Activated T-helper 1 cell treated with anti-CD3 and anti-CD28 coated beads, Interleukin-12 subunit alpha, Interleukin-12 subunit beta, Interleukin-2, Interleukin-4 antibody, amounts not matched to agents 30 ng/mL and 10 ng/mL and 1 ng/mL, durations not matched to agents 14 hours and 24 hours and 36 hours (primary cell): ENCODE measurements at regions not wholly inside any gene's neighbourhood (a gene's known extent, or its start where the extent isn't known, plus 50 kb on each side); places are given as distances from the start of the nearest gene placed in this dataset.
"Not testable (repeated sequence)": the region's sequence is repeated elsewhere in the genome, so short reads cannot be mapped to it uniquely, and the experiment has no call there.

Source experiments
- DNase-seq: peaks from one replicate; pipeline ENCODE4 v3.0.0; 2021; ENCODE audit warnings: low spot score
- H3K27ac Mint-ChIP-seq: one replicate; pipeline ENCODE4 v1.8.0; 2021; ENCODE audit warnings: mild to moderate bottlenecking, mixed read lengths
- H3K27me3 Mint-ChIP-seq: one replicate; pipeline ENCODE4 v1.8.0; 2022; ENCODE audit warnings: mild to moderate bottlenecking, moderate library complexity, mixed read lengths; ENCODE audit not compliant: insufficient read depth
- H3K36me3 Mint-ChIP-seq: one replicate; pipeline ENCODE4 v1.8.0; 2021; ENCODE audit warnings: low read depth, mixed read lengths
- H3K4me1 Mint-ChIP-seq: one replicate; pipeline ENCODE4 v1.8.0; 2021; ENCODE audit warnings: low read depth, mixed read lengths
- H3K4me3 Mint-ChIP-seq: one replicate; pipeline ENCODE4 v1.8.0; 2021; ENCODE audit warnings: mild to moderate bottlenecking, moderate library complexity, mixed read lengths
- H3K9me3 Mint-ChIP-seq: one replicate; pipeline ENCODE4 v1.8.0; 2021; ENCODE audit warnings: mixed read lengths
- intact Hi-C: fragments of 100-400 bp; cut with micrococcal nuclease; formaldehyde crosslinking; loops from one replicate; pipeline ENCODE4 v1.15.1; 2024

GRCh38 chr5:18370531-18370930, 736.3 kb downstream of the TAF11L14 start:
- no peak overlapping the region for H3K27ac Mint-ChIP-seq
- no peak overlapping the region for H3K4me3 Mint-ChIP-seq
- DNase-seq: no peak
- no peaks in the 10 kb centered on the region for H3K9me3 Mint-ChIP-seq
- no peaks in the 10 kb centered on the region for H3K27me3 Mint-ChIP-seq
- intact Hi-C loops: no loop called here
- H3K4me1 Mint-ChIP-seq: no peaks in the 10 kb centered on the region
- H3K36me3 Mint-ChIP-seq: no peaks in the 10 kb centered on the region

- no peak overlapping the region for H3K4me3 Mint-ChIP-seq
- no peaks in the 10 kb centered on the region for H3K9me3 Mint-ChIP-seq
- no peak for DNase-seq
- no peak overlapping the region for H3K27ac Mint-ChIP-seq
- no peaks in the 10 kb centered on the region for H3K27me3 Mint-ChIP-seq
- intact Hi-C loops: no loop called here
- no peaks in the 10 kb centered on the region for H3K4me1 Mint-ChIP-seq
- H3K36me3 Mint-ChIP-seq: no peaks in the 10 kb centered on the region
Observed at GRCh38 chr5:18375641-18376040, 741.4 kb downstream of the TAF11L14 start.

- Mint-ChIP-seq H3K4me3 (no peak overlapping the region), H3K27ac (no peak overlapping the region), H3K4me1 (no peaks in the 10 kb centered on the region), H3K36me3 (no peaks in the 10 kb centered on the region), H3K27me3 (no peaks in the 10 kb centered on the region), H3K9me3 (no peaks in the 10 kb centered on the region)
- intact Hi-C loops: no loop called here
- no peak for DNase-seq
Observed at GRCh38 chr5:18378066-18378465, 743.8 kb downstream of the TAF11L14 start.

GRCh38 chr5:18379189-18379588, 744.9 kb downstream of the TAF11L14 start:
- Mint-ChIP-seq H3K4me1 (no peaks in the 10 kb centered on the region), H3K27me3 (no peaks in the 10 kb centered on the region), H3K27ac (no peak overlapping the region), H3K36me3 (no peaks in the 10 kb centered on the region), H3K9me3 (no peaks in the 10 kb centered on the region), H3K4me3 (no peak overlapping the region)
- DNase-seq: no peak
- intact Hi-C loops: no loop called here

- H3K4me1 Mint-ChIP-seq: no peaks in the 10 kb centered on the region
- no peak overlapping the region for H3K4me3 Mint-ChIP-seq
- DNase-seq: no peak
- no peaks in the 10 kb centered on the region for H3K36me3 Mint-ChIP-seq
- intact Hi-C loops: no loop called here
- no peak overlapping the region for H3K27ac Mint-ChIP-seq
- no peaks in the 10 kb centered on the region for H3K27me3 Mint-ChIP-seq
- no peaks in the 10 kb centered on the region for H3K9me3 Mint-ChIP-seq
Observed at GRCh38 chr5:18380729-18381362, 746.6 kb downstream of the TAF11L14 start.

GRCh38 chr5:18393565-18394442, 759.5 kb downstream of the TAF11L14 start:
- no peaks in the 10 kb centered on the region for H3K4me1 Mint-ChIP-seq
- H3K27me3 Mint-ChIP-seq: no peaks in the 10 kb centered on the region

GRCh38 chr5:18394443-18394804, 760.2 kb downstream of the TAF11L14 start:
- Mint-ChIP-seq H3K36me3 (no peaks in the 10 kb centered on the region), H3K27me3 (no peaks in the 10 kb centered on the region), H3K9me3 (no peaks in the 10 kb centered on the region), H3K4me3 (no peak overlapping the region), H3K27ac (no peak overlapping the region), H3K4me1 (no peaks in the 10 kb centered on the region)
- intact Hi-C loops: loop anchor here (1.0 kb wide), 1 partner anchor 304 kb away; no protein-coding TSS in a partner anchor
- DNase-seq: no peak

More at GRCh38 chr5:18393565-18394442, 759.5 kb downstream of the TAF11L14 start:
- Mint-ChIP-seq H3K36me3 (no peaks in the 10 kb centered on the region), H3K9me3 (no peaks in the 10 kb centered on the region), H3K4me3 (no peak overlapping the region), H3K27ac (no peak overlapping the region)
- peak; percentile 7 for DNase-seq
- intact Hi-C loops: loop anchor here (1.0 kb wide), 1 partner anchor 304 kb away; no protein-coding TSS in a partner anchor

- no peaks in the 10 kb centered on the region for H3K9me3 Mint-ChIP-seq
- H3K27me3 Mint-ChIP-seq: no peaks in the 10 kb centered on the region
- H3K36me3 Mint-ChIP-seq: no peaks in the 10 kb centered on the region
- intact Hi-C loops: no loop called here
- H3K4me1 Mint-ChIP-seq: no peaks in the 10 kb centered on the region
- H3K4me3 Mint-ChIP-seq: no peak overlapping the region
- no peak for DNase-seq
- no peak overlapping the region for H3K27ac Mint-ChIP-seq
Observed at GRCh38 chr5:18395126-18396110, 761.2 kb downstream of the TAF11L14 start.

GRCh38 chr5:18397371-18397770, 763.1 kb downstream of the TAF11L14 start:
- no peak for DNase-seq
- Mint-ChIP-seq H3K4me1 (no peaks in the 10 kb centered on the region), H3K4me3 (no peak overlapping the region), H3K27ac (no peak overlapping the region), H3K9me3 (no peaks in the 10 kb centered on the region), H3K27me3 (no peaks in the 10 kb centered on the region), H3K36me3 (no peaks in the 10 kb centered on the region)
- intact Hi-C loops: no loop called here

GRCh38 chr5:18397891-18398290, 763.6 kb downstream of the TAF11L14 start:
- DNase-seq: no peak
- no peaks in the 10 kb centered on the region for H3K4me1 Mint-ChIP-seq

GRCh38 chr5:18399461-18400327, 765.4 kb downstream of the TAF11L14 start:
- intact Hi-C loops, H3K4me1 Mint-ChIP-seq, H3K4me3 Mint-ChIP-seq, DNase-seq, H3K27ac Mint-ChIP-seq, H3K9me3 Mint-ChIP-seq, H3K27me3 Mint-ChIP-seq, H3K36me3 Mint-ChIP-seq: not testable (repeated sequence)

More at GRCh38 chr5:18397891-18398290, 763.6 kb downstream of the TAF11L14 start:
- Mint-ChIP-seq H3K9me3 (no peaks in the 10 kb centered on the region), H3K27me3 (no peaks in the 10 kb centered on the region), H3K36me3 (no peaks in the 10 kb centered on the region), H3K27ac (no peak overlapping the region), H3K4me3 (no peak overlapping the region)
- intact Hi-C loops: no loop called here

GRCh38 chr5:18403141-18403540, 768.9 kb downstream of the TAF11L14 start:
- no peaks in the 10 kb centered on the region for H3K27me3 Mint-ChIP-seq
- intact Hi-C loops: no loop called here
- H3K36me3 Mint-ChIP-seq: no peaks in the 10 kb centered on the region
- no peak for DNase-seq
- no peaks in the 10 kb centered on the region for H3K9me3 Mint-ChIP-seq
- no peaks in the 10 kb centered on the region for H3K4me1 Mint-ChIP-seq
- no peak overlapping the region for H3K4me3 Mint-ChIP-seq
- no peak overlapping the region for H3K27ac Mint-ChIP-seq
